ENCODE measurements at regions not wholly inside any gene's neighbourhood (a gene's known extent, or its start where the extent isn't known, plus 50 kb on each side); places are given as distances from the start of the nearest gene placed in this dataset.
"Not testable (repeated sequence)": the region's sequence is repeated elsewhere in the genome, so short reads cannot be mapped to it uniquely, and the experiment has no call there.

DNA sequence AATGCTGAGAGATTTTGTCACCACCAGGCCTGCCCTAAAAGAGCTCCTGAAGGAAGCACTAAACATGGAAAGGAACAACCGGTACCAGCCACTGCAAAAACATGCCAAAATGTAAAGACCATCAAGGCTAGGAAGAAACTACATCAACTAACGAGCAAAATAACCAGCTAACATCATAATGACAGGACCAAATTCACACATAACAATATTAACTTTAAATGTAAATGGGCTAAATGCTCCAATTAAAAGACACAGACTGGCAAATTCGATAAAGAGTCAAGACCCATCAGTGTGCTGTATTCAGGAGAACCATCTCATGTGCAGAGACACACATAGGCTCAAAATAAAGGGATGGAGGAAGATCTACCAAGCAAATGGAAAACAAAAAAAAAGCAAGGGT, 163.8 kb upstream of the RPS6KA2 start:
- TF ChIP-seq, protein P1, sequence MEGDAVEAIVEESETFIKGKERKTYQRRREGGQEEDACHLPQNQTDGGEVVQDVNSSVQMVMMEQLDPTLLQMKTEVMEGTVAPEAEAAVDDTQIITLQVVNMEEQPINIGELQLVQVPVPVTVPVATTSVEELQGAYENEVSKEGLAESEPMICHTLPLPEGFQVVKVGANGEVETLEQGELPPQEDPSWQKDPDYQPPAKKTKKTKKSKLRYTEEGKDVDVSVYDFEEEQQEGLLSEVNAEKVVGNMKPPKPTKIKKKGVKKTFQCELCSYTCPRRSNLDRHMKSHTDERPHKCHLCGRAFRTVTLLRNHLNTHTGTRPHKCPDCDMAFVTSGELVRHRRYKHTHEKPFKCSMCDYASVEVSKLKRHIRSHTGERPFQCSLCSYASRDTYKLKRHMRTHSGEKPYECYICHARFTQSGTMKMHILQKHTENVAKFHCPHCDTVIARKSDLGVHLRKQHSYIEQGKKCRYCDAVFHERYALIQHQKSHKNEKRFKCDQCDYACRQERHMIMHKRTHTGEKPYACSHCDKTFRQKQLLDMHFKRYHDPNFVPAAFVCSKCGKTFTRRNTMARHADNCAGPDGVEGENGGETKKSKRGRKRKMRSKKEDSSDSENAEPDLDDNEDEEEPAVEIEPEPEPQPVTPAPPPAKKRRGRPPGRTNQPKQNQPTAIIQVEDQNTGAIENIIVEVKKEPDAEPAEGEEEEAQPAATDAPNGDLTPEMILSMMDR (tag by site-specific recombination; IDR thresholded peaks at IDR 0.05) = not testable (repeated sequence)
- TF ChIP-seq ZBTB17 (tag by site-specific recombination; IDR thresholded peaks at IDR 0.05); ZNF335 (tag by site-specific recombination; conservative IDR thresholded peaks at IDR 0.05): not testable (repeated sequence)

Data from HEK293 (cell line).